ENCODE measurements at regions not wholly inside any gene's neighbourhood (a gene's known extent, or its start where the extent isn't known, plus 50 kb on each side); places are given as distances from the start of the nearest gene placed in this dataset.

DNA sequence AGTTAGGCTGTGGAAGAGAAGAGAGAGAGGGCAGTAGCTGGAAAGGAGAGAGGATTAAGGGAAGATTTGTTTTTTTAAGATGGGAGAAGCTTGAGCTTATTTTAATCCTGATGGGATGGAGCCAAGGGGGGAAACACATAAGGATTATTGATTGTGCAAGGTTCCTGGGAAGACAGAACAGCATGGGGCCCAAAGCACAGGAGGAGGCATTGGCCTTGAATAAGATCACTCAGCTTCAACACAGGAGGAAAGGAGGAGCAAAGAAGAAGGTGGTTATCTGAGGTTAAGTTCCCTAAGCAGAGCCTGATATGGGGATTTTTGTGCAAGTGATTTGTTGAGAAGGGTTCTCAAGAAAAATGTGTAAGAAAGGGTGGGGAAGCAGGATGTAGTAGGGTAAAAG is 169.8 kb downstream of the ABCC12 start:
- POLR2A ChIA-PET = no interaction called here
- TF ChIP-seq, protein P1, sequence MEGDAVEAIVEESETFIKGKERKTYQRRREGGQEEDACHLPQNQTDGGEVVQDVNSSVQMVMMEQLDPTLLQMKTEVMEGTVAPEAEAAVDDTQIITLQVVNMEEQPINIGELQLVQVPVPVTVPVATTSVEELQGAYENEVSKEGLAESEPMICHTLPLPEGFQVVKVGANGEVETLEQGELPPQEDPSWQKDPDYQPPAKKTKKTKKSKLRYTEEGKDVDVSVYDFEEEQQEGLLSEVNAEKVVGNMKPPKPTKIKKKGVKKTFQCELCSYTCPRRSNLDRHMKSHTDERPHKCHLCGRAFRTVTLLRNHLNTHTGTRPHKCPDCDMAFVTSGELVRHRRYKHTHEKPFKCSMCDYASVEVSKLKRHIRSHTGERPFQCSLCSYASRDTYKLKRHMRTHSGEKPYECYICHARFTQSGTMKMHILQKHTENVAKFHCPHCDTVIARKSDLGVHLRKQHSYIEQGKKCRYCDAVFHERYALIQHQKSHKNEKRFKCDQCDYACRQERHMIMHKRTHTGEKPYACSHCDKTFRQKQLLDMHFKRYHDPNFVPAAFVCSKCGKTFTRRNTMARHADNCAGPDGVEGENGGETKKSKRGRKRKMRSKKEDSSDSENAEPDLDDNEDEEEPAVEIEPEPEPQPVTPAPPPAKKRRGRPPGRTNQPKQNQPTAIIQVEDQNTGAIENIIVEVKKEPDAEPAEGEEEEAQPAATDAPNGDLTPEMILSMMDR (IDR thresholded peaks at IDR 0.05) = no peak
- no peak for TF ChIP-seq SIN3A (IDR thresholded peaks at IDR 0.05; ENCODE audit: borderline replicate concordance, insufficient read depth, low read depth, low read length)
- TF ChIP-seq, protein P2, sequence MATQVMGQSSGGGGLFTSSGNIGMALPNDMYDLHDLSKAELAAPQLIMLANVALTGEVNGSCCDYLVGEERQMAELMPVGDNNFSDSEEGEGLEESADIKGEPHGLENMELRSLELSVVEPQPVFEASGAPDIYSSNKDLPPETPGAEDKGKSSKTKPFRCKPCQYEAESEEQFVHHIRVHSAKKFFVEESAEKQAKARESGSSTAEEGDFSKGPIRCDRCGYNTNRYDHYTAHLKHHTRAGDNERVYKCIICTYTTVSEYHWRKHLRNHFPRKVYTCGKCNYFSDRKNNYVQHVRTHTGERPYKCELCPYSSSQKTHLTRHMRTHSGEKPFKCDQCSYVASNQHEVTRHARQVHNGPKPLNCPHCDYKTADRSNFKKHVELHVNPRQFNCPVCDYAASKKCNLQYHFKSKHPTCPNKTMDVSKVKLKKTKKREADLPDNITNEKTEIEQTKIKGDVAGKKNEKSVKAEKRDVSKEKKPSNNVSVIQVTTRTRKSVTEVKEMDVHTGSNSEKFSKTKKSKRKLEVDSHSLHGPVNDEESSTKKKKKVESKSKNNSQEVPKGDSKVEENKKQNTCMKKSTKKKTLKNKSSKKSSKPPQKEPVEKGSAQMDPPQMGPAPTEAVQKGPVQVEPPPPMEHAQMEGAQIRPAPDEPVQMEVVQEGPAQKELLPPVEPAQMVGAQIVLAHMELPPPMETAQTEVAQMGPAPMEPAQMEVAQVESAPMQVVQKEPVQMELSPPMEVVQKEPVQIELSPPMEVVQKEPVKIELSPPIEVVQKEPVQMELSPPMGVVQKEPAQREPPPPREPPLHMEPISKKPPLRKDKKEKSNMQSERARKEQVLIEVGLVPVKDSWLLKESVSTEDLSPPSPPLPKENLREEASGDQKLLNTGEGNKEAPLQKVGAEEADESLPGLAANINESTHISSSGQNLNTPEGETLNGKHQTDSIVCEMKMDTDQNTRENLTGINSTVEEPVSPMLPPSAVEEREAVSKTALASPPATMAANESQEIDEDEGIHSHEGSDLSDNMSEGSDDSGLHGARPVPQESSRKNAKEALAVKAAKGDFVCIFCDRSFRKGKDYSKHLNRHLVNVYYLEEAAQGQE (IDR thresholded peaks at IDR 0.05; ENCODE audit: insufficient read depth in 1 of 2, low read depth in 2 of 2, low read length in 1 of 2) = no peak
- no peak for TF ChIP-seq POLR2AphosphoS5 (IDR thresholded peaks at IDR 0.05; ENCODE audit: low read depth, low read length)
- no peak for TF ChIP-seq TCF7L2 (IDR thresholded peaks at IDR 0.05; ENCODE audit: low read depth, low read length)
- Histone ChIP-seq H3K27me3 (ENCODE audit: control insufficient read depth, insufficient read depth, low read length) (no peaks in the 10 kb centered on the region), H3K27ac (ENCODE audit: low read length) (no peak overlapping the region), H3K36me3 (ENCODE audit: control insufficient read depth, insufficient read depth, low read length) (no peaks in the 10 kb centered on the region), H3K9me3 (ENCODE audit: control insufficient read depth, insufficient read depth, low read depth, low read length) (no peaks in the 10 kb centered on the region), H3K4me1 (ENCODE audit: control insufficient read depth, insufficient read depth, low read length) (no peaks in the 10 kb centered on the region), H3K4me3 (ENCODE audit: low read depth in 2 of 2, low read length in 2 of 2) (no peak overlapping the region)
- no peak for DNase-seq (ENCODE audit: low read depth, low spot score)
- BruUV-seq (replicated peaks) = no TSS peak
- CTCF ChIA-PET = no interaction called here
- intact Hi-C loops (cut with micrococcal nuclease; ENCODE audit: unreplicated experiment) = no loop called here
- in situ Hi-C loops (cut with HindIII; ENCODE audit: low pct_unique_long_range_greater_than_20kb, low sequenced_read_pairs) = no loop called here
- ATAC-seq = no peak

DNA sequence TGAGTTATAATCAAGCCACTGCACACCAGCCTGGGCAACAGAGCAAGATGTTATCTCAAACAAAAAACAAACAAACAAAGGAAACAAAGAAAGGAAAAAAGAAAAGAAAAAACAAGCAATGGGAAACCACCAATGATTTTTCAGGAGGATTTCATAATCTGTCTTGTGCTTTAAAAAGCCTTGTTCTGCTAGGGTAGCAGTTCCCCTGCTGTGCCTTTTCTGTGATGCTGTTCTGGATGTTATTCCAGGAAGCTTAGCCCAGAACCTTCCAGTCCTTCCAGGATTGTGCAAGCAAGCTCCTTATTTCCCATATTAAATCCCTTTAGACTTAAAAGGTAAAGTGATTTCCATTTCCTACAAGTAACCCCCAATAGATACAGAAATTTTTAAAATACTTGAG is 171.1 kb downstream of the ABCC12 start:
- ChIA-PET CTCF (no interaction called here), POLR2A (no interaction called here)
- BruUV-seq (replicated peaks) = no TSS peak
- H3K27ac ChIP-seq (ENCODE audit: low read length) = no peak overlapping the region
- ATAC-seq (no peak), DNase-seq (ENCODE audit: low read depth, low spot score) (no peak)
- intact Hi-C loops (cut with micrococcal nuclease; ENCODE audit: unreplicated experiment) (no loop called here), in situ Hi-C loops (cut with HindIII; ENCODE audit: low pct_unique_long_range_greater_than_20kb, low sequenced_read_pairs) (no loop called here)
- H3K4me3 ChIP-seq (ENCODE audit: low read depth in 2 of 2, low read length in 2 of 2) = no peak overlapping the region
- H3K9me3 ChIP-seq (ENCODE audit: control insufficient read depth, insufficient read depth, low read depth, low read length) = no peaks in the 10 kb centered on the region
- H3K27me3 ChIP-seq (ENCODE audit: control insufficient read depth, insufficient read depth, low read length) = no peaks in the 10 kb centered on the region
- H3K4me1 ChIP-seq (ENCODE audit: control insufficient read depth, insufficient read depth, low read length) = no peaks in the 10 kb centered on the region
- no peaks in the 10 kb centered on the region for H3K36me3 ChIP-seq (ENCODE audit: control insufficient read depth, insufficient read depth, low read length)
- TF ChIP-seq POLR2AphosphoS5 (IDR thresholded peaks at IDR 0.05; ENCODE audit: low read depth, low read length) = no peak
- no peak for TF ChIP-seq TCF7L2 (IDR thresholded peaks at IDR 0.05; ENCODE audit: low read depth, low read length)
- TF ChIP-seq, protein P2 (IDR thresholded peaks at IDR 0.05; ENCODE audit: insufficient read depth in 1 of 2, low read depth in 2 of 2, low read length in 1 of 2) = no peak
- TF ChIP-seq, protein P1 (IDR thresholded peaks at IDR 0.05) = no peak
- no peak for TF ChIP-seq SIN3A (IDR thresholded peaks at IDR 0.05; ENCODE audit: borderline replicate concordance, insufficient read depth, low read depth, low read length)
